ENCODE measurements at regions not wholly inside any gene's neighbourhood (a gene's known extent, or its start where the extent isn't known, plus 50 kb on each side); places are given as distances from the start of the nearest gene placed in this dataset.

GRCh38 chr5:143466632-143467031, 63.1 kb upstream of the NR3C1 start:
- no peak for TF ChIP-seq CTCF (IDR thresholded peaks at IDR 0.05)
- Mint-ChIP-seq H3K9me3 (no peaks in the 10 kb centered on the region), H3K36me3 (ENCODE audit: low read depth) (peaks cover 8% of the 10 kb centered on the region; the same call in 1 of the 2 replicates), H3K4me1 (ENCODE audit: low read depth) (peaks cover 17% of the 10 kb centered on the region), H3K4me3 (no peak overlapping the region), H3K27me3 (ENCODE audit: insufficient read depth) (peaks cover 1% of the 10 kb centered on the region; the same call in 1 of the 2 replicates), H3K27ac (no peak overlapping the region)
- no peak for DNase-seq

DNA sequence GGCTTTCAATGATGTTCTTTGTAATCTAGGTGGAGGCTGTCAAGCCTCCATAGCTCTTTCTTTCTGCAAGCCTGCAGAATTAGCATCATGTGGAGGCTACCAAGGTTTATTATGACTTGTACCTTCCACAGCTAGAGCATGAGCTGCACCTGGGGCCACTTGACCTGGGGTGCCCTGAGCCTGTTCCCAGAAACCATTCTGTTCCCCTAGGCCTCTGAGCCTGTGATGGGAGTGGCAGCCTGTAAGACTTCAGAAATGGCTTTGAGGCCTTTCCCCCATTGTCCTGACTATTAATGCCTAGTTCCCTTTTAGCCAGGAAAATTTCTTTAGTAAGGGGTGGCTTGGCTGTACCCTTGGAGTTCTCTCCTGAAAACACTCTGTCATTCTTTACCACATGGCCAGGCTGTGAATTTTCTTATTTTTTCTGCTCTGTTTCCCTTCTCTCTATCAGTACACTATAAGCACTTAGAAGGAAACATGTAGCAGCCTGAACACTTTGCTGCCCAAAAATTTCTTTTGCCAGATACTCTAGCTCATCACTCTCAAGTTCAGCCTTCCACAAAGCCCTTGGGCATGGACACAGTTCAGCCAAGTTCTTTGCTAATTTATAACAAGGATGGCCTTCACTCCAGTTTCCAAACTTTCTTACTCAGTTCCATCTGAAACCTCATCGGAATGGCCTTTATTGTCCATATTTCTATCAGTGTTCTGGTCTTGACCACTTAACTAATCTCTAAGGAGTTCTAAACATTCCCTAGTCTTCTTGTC, 61.4 kb upstream of the NR3C1 start:
- DNase-seq: no peak

DNA sequence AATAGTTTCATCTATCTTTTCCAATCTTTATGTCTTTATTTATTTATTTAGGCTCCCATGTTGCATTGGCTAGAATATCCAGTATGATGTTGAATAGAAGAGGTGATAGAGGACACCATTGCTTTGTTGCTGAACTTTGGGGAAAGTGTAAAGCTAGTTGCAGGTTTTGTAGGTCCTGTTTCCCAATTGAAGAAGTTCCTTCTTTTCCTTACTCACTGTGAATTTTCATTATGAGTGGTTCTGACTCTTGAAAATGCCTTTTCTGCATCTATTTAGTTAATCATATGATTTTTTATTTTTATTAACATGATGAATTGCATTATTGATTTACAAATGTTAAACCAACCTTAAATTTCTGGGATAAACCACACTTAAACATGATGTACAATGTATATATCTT, 58.9 kb upstream of the NR3C1 start:
- Mint-ChIP-seq H3K9me3 (no peaks in the 10 kb centered on the region), H3K27ac (no peak overlapping the region), H3K27me3 (ENCODE audit: insufficient read depth) (no peaks in the 10 kb centered on the region; the same call in 1 of the 2 replicates), H3K4me1 (ENCODE audit: low read depth) (peaks cover 5% of the 10 kb centered on the region), H3K36me3 (ENCODE audit: low read depth) (peaks cover 8% of the 10 kb centered on the region; the same call in 1 of the 2 replicates), H3K4me3 (no peak overlapping the region)
- TF ChIP-seq CTCF (IDR thresholded peaks at IDR 0.05): no peak
- DNase-seq: no peak

More for the DNA sequence above, 61.4 kb upstream of the NR3C1 start:
- Mint-ChIP-seq H3K36me3 (ENCODE audit: low read depth) (peaks cover 8% of the 10 kb centered on the region; the same call in 1 of the 2 replicates), H3K9me3 (no peaks in the 10 kb centered on the region), H3K4me3 (no peak overlapping the region), H3K4me1 (ENCODE audit: low read depth) (no peaks in the 10 kb centered on the region), H3K27ac (no peak overlapping the region), H3K27me3 (ENCODE audit: insufficient read depth) (no peaks in the 10 kb centered on the region; the same call in 1 of the 2 replicates)
- TF ChIP-seq CTCF (IDR thresholded peaks at IDR 0.05): no peak

DNA sequence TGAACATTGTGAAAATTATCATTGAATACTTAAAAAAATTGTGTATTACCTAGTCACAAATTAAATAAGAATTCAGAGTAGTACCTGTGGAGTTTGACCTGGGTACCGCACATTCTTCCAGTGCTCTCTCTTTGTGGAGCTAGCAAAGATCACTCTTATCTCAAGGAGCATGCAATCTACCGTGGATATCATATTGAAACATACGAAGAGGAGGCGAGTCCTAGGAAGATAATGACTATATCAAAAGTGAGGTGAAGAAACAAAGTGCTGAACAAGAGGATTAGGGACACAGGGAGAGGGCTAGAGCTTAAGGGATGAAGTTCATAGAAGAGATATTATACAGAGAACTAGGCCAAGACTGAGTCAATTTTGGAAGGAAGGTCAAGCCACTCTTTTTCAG, 55.9 kb upstream of the NR3C1 start:
- no peak overlapping the region for H3K4me3 Mint-ChIP-seq
- no peak overlapping the region for H3K27ac Mint-ChIP-seq
- no peak for TF ChIP-seq CTCF (IDR thresholded peaks at IDR 0.05)

GRCh38 chr5:143456952-143457547, 53.6 kb upstream of the NR3C1 start:
- DNase-seq: no peak
- peaks cover 13% of the 10 kb centered on the region for H3K4me1 Mint-ChIP-seq (ENCODE audit: low read depth)

More for the DNA sequence above, 55.9 kb upstream of the NR3C1 start:
- no peaks in the 10 kb centered on the region for H3K36me3 Mint-ChIP-seq (ENCODE audit: low read depth)
- DNase-seq: no peak
- peaks cover 13% of the 10 kb centered on the region for H3K4me1 Mint-ChIP-seq (ENCODE audit: low read depth)
- H3K9me3 Mint-ChIP-seq: no peaks in the 10 kb centered on the region
- no peaks in the 10 kb centered on the region for H3K27me3 Mint-ChIP-seq (ENCODE audit: insufficient read depth)

More at GRCh38 chr5:143456952-143457547, 53.6 kb upstream of the NR3C1 start:
- no peak for TF ChIP-seq CTCF (IDR thresholded peaks at IDR 0.05)
- H3K27me3 Mint-ChIP-seq (ENCODE audit: insufficient read depth): no peaks in the 10 kb centered on the region
- no peaks in the 10 kb centered on the region for H3K9me3 Mint-ChIP-seq
- peak overlapping the region; percentile 51 for H3K27ac Mint-ChIP-seq
- no peak overlapping the region for H3K4me3 Mint-ChIP-seq
- H3K36me3 Mint-ChIP-seq (ENCODE audit: low read depth): no peaks in the 10 kb centered on the region
